CD8-positive, alpha-beta memory T cell (primary cell): ENCODE measurements at regions not wholly inside any gene's neighbourhood (a gene's known extent, or its start where the extent isn't known, plus 50 kb on each side); places are given as distances from the start of the nearest gene placed in this dataset.
A peak's percentile ranks its signal among the peaks of the same experiment; 100 is the strongest.
"Not testable (repeated sequence)": the region's sequence is repeated elsewhere in the genome, so short reads cannot be mapped to it uniquely, and the experiment has no call there.

Experiments
- CTCF ChIA-PET: fragments of 350-600 bp; sonication (Branson Sonifier 250); formaldehyde crosslinking; loops from one replicate; lab custom pipeline; 2021; ENCODE audit warnings: antibody characterized with exemption; lab: Charles Lee
- POLR2A ChIA-PET: fragments of 350-600 bp; sonication (Branson Sonifier 250); formaldehyde crosslinking; loops from one replicate; lab custom pipeline; 2021; ENCODE audit warnings: antibody characterized with exemption; lab: Charles Lee
- DNase-seq, 5 donors: peaks; one replicate each; pipeline versions ENCODE4 v3.0.0 to v3.0.0-alpha.2; 2020 to 2022; ENCODE audit warnings: mixed read lengths in 1 of 5
- H3K27ac ChIP-seq: one replicate; pipeline ENCODE4 v1.7.0; 2013; ENCODE audit warnings: low read depth, mild to moderate bottlenecking, low read length, moderate library complexity
- H3K27me3 ChIP-seq: 2 replicates; pipeline ENCODE4 v1.7.0; 2013; ENCODE audit warnings: low read length, mild to moderate bottlenecking; ENCODE audit not compliant: insufficient read depth, poor library complexity, severe bottlenecking
- H3K36me3 ChIP-seq: 2 replicates; pipeline ENCODE4 v1.7.0; 2013; ENCODE audit warnings: mild to moderate bottlenecking, low read length, moderate library complexity; ENCODE audit not compliant: insufficient read depth
- H3K4me1 ChIP-seq: 2 replicates; pipeline ENCODE4 v1.7.0; 2013; ENCODE audit warnings: mild to moderate bottlenecking, low read length, moderate library complexity; ENCODE audit not compliant: insufficient read depth
- H3K4me3 ChIP-seq: 2 replicates; pipeline ENCODE4 v1.7.0; 2013; ENCODE audit warnings: mild to moderate bottlenecking, low read length
- H3K9me3 ChIP-seq: 2 replicates; pipeline ENCODE4 v1.7.0; 2013; ENCODE audit warnings: mild to moderate bottlenecking, low read length
- H3K27ac Mint-ChIP-seq, 8 donors: one replicate each; pipeline ENCODE4 v1.8.0; 2020 to 2021; ENCODE audit warnings: mixed read lengths in 8 of 8, mild to moderate bottlenecking in 6 of 8, inconsistent platforms in 3 of 8, moderate library complexity in 3 of 8
- H3K27me3 Mint-ChIP-seq, 2 donors: one replicate each; pipeline ENCODE4 v1.8.0; 2020 to 2021; ENCODE audit warnings: mixed read lengths in 2 of 2, mild to moderate bottlenecking in 1 of 2, moderate library complexity in 1 of 2
- H3K36me3 Mint-ChIP-seq, 3 donors: one replicate each; pipeline ENCODE4 v1.8.0; 2020 to 2021; ENCODE audit warnings: mixed read lengths in 3 of 3, inconsistent platforms in 1 of 3, mild to moderate bottlenecking in 1 of 3
- H3K4me1 Mint-ChIP-seq, 3 donors: one replicate each; pipeline ENCODE4 v1.8.0; 2020 to 2021; ENCODE audit warnings: mixed read lengths in 3 of 3, inconsistent platforms in 1 of 3, mild to moderate bottlenecking in 1 of 3
- H3K4me3 Mint-ChIP-seq, 7 donors: one replicate each; pipeline ENCODE4 v1.8.0; 2020 to 2021; ENCODE audit warnings: mixed read lengths in 7 of 7, mild to moderate bottlenecking in 6 of 7, moderate library complexity in 4 of 7, inconsistent platforms in 2 of 7
- H3K9me3 Mint-ChIP-seq, 5 donors: one replicate each; pipeline ENCODE4 v1.8.0; 2020 to 2022; ENCODE audit warnings: mixed read lengths in 5 of 5, mild to moderate bottlenecking in 3 of 5, moderate library complexity in 2 of 5, inconsistent platforms in 1 of 5

DNA sequence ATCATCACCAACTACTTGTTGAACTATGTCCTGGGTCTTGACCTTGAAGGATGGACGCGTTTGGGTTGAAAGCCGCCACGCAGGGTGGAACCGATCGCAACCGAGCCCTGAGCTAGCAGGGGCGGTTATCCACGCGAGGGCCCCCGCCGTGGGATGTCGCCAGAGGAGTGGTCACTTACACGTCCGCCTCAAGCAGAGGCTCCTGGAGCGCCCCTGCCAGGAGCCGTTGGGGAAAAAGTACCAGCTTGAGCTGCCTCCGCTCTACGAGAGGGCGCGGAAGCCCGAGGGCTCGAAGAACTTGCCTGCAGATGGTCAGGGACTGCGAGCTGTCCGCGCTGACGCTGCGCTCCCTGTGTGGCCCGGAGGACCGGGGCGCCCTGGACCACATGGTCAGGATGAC is 100.7 kb upstream of the OR4C13 start:
- no peaks in the 10 kb centered on the region for H3K4me1 ChIP-seq
- H3K27ac ChIP-seq = no peak overlapping the region
- H3K4me3 ChIP-seq = no peak overlapping the region
- no peak for DNase-seq
- POLR2A ChIA-PET = no interaction called here
- Mint-ChIP-seq H3K27ac (peak overlapping the region in 1 of 8 donors; percentile 63), H3K4me1 (no peaks in the 10 kb centered on the region), H3K4me3 (no peak overlapping the region), H3K36me3 (no peaks in the 10 kb centered on the region), H3K27me3 (no peaks in the 10 kb centered on the region), H3K9me3 (peaks cover 5 to 21% (median 8%) of the 10 kb centered on the region in 5 donors)
- H3K27me3 ChIP-seq = no peaks in the 10 kb centered on the region
- no peaks in the 10 kb centered on the region for H3K36me3 ChIP-seq
- no peaks in the 10 kb centered on the region for H3K9me3 ChIP-seq
- CTCF ChIA-PET = no interaction called here

DNA sequence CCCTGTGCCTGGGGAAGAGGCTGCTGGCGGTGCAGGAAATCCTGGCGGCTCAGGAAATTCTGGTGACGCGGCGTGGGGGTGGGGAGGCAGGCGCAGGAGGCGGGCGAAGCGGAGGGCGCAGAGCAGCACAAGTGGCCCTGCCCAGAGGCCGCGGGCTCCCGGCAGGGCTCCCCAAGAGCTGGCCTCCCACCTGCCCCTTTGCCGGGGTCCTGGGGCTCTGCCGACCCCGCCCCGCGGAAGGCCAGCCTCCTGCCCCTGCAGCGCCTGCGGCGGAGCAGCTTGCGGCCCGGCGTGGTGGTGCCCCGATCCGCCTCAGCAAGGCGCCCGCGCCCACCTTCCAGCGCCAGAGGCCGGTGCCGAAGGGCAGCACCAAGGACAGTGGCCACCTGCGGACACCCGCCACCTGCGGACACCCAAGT is 100.2 kb upstream of the OR4C13 start:
- Mint-ChIP-seq H3K36me3 (no peaks in the 10 kb centered on the region), H3K27ac (no peak overlapping the region), H3K9me3 (peaks cover 5 to 22% (median 9%) of the 10 kb centered on the region in 5 donors), H3K4me1 (no peaks in the 10 kb centered on the region), H3K27me3 (no peaks in the 10 kb centered on the region), H3K4me3 (no peak overlapping the region)
- Histone ChIP-seq H3K4me3 (no peak overlapping the region), H3K27me3 (no peaks in the 10 kb centered on the region), H3K36me3 (no peaks in the 10 kb centered on the region), H3K9me3 (no peaks in the 10 kb centered on the region), H3K27ac (no peak overlapping the region), H3K4me1 (no peaks in the 10 kb centered on the region)
- no peak for DNase-seq
- ChIA-PET POLR2A (no interaction called here), CTCF (no interaction called here)

DNA sequence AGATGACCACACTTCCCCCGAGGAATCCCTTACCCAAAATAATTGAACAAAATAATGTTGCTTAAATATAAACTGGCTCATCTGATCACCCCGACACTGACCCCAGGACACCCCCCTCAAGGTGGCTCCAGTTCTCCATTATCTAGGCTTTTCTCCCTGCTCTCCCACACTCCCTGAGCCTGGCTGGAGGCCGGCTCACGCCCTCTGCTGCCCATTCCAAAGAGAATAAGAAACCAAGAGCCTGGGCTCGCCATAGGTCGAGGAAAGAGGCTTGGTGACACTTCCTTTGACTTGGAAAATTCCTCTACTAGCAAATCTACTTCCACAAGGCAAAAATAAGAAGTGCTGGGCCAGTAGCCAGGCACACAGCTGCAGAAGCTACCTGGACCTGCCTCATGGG is 63.3 kb upstream of the OR4C13 start:
- DNase-seq, H3K9me3 ChIP-seq, H3K4me3 Mint-ChIP-seq, H3K27ac Mint-ChIP-seq, H3K4me3 ChIP-seq, CTCF ChIA-PET, H3K27ac ChIP-seq, H3K4me1 Mint-ChIP-seq, H3K27me3 Mint-ChIP-seq, H3K4me1 ChIP-seq, POLR2A ChIA-PET, H3K36me3 Mint-ChIP-seq, H3K27me3 ChIP-seq, H3K36me3 ChIP-seq: not testable (repeated sequence)
- peaks cover 0 to 12% (median 8%) of the 10 kb centered on the region in 5 donors for H3K9me3 Mint-ChIP-seq

DNA sequence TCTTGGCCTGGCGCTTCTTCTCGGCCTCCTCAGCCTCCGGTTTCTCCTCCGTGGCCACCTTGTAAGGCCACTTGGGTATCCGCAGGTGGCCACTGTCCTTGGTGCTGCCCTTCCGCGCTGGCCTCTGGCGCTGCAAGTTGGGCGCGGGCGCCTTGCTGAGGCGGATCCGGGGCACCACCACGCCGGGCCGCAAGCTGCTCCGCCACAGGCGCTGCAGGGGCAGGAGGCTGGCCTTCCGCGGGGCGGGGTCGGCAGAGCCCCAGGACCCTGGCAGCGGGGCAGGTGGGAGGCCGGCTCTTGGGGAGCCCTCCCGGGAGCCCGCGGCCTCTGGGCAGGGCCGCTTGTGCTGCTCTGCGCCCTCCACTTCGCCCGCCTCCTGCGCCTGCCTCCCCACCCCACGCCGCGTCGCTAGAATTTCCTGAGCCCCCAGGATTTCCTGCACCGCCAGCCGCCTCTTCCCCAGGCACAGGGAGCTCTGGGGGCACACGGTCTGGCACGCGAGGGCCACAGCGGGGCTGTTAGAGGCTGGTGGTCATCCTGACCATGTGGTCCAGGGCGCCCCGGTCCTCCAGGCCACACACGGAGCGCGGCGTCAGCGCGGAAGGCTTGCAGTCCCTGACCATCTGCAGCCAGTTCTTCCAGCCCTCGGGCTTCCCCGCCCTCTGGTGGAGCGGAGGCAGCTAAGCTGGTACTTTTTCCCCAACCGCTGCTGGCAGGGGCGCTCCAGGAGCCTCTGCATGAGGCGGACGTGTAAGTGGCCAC is 60.1 kb upstream of the OR4C13 start:
- H3K27me3 ChIP-seq, CTCF ChIA-PET, H3K27ac ChIP-seq, H3K9me3 ChIP-seq, POLR2A ChIA-PET, H3K4me1 Mint-ChIP-seq, H3K4me1 ChIP-seq, DNase-seq, H3K36me3 ChIP-seq, H3K4me3 ChIP-seq, H3K4me3 Mint-ChIP-seq, H3K27me3 Mint-ChIP-seq, H3K27ac Mint-ChIP-seq, H3K36me3 Mint-ChIP-seq: not testable (repeated sequence)
- peaks cover 5 to 12% (median 12%) of the 10 kb centered on the region in 5 donors for H3K9me3 Mint-ChIP-seq

DNA sequence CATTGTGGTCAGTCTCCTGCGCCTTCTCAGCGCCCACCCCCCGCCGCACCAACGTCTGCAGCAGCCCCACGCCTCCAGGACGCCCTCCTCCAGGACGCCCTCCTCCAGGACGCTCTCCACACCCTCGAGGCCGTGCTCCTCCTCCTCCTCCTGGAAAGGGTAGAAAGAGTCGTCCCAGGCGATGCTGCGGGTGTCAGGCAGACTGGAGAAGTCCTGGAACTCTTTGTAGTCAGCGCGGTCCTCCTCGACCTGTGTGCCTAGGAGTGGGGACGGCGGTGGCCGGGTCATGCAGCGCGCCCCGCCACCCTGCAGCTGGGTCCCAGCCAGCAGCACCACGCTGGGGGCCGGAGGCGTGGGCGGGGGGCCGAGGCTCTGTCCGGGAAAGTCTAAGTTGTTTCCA is 58.7 kb upstream of the OR4C13 start:
- H3K4me1 ChIP-seq, H3K27ac Mint-ChIP-seq, H3K9me3 ChIP-seq, H3K4me3 ChIP-seq, H3K27ac ChIP-seq, H3K27me3 Mint-ChIP-seq, H3K27me3 ChIP-seq, H3K36me3 ChIP-seq, DNase-seq, H3K36me3 Mint-ChIP-seq, CTCF ChIA-PET, POLR2A ChIA-PET, H3K4me1 Mint-ChIP-seq, H3K4me3 Mint-ChIP-seq: not testable (repeated sequence)
- H3K9me3 Mint-ChIP-seq = peaks cover 9 to 18% (median 12%) of the 10 kb centered on the region in 5 donors
